HG03097 (cell line): ENCODE measurements at regions not wholly inside any gene's neighbourhood (a gene's known extent, or its start where the extent isn't known, plus 50 kb on each side); places are given as distances from the start of the nearest gene placed in this dataset.

Source experiments
- ATAC-seq: cut with Tn5 transposase; IDR thresholded peaks from one replicate; pipeline ENCODE4 v1.9.1; 2021; ENCODE audit not compliant: unreplicated experiment, low FRiP score

DNA sequence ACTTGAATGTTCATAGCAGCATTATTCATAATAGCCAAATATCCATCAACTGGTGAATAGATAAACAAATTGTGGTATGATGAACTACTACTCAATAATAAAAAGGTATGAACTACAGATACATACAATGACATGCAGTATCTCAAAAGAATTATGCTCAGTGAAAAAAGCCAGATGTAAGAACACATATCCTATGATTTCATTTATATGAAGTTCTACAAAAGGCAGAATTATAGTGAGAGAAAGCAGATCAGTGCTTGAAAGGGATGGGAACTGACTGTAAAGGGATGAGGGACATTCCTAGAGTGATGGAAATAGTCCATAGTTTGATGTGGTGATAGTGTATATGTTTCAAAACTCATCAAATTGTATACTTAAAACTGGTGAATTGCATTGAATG lies 339.0 kb downstream of the ENC1 start:
- ATAC-seq: no peak

- no peak for ATAC-seq
Measured at GRCh38 chr5:74300808-74301389, 339.6 kb downstream of the ENC1 start.

- no peak for ATAC-seq
Measured at GRCh38 chr5:74299833-74300232, 340.7 kb downstream of the ENC1 start.

- ATAC-seq: no peak
Measured at GRCh38 chr5:74296685-74297408, 343.7 kb downstream of the ENC1 start.

- no peak for ATAC-seq
Measured at GRCh38 chr5:74295676-74296075, 344.9 kb downstream of the ENC1 start.

DNA sequence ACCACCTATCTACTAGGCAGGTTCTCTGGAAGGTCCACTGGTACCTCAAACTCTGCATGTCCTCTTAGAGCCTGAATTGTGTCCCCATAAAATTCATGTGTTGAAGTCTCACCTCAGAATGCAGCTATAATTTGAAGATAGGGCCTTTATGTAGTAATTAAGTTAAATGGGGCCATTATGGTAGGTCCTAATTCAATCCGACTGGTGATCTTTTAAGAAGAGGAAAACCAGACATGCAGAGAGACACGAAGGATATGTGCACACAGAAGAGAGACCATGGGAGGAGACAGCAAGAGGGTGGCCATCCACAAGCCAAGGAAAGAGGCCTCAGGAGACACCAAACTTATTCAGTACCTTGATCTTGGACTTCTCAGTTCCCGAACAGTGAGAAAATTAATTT lies 345.4 kb downstream of the ENC1 start:
- ATAC-seq: no peak

GRCh38 chr5:74294231-74294705 lies 346.3 kb downstream of the ENC1 start:
- ATAC-seq: no peak

DNA sequence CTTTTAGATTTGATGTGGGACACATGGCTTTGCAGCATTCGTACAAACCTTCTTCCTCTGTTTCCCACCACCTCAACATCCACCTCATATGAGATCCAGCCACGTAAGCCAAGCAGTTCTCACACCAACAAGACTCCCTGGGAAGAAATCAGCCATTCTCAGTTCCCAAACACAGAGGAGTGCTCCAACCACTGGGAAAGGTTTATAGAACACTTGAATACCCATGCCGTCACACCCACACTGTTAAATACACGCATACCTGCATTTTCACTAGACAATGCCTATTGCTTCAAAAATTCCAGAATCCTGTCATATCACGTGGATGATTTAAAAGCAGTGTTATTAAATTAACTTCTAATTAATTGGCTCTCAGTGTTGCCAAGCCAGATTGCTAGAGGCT lies 347.3 kb downstream of the ENC1 start:
- no peak for ATAC-seq

DNA sequence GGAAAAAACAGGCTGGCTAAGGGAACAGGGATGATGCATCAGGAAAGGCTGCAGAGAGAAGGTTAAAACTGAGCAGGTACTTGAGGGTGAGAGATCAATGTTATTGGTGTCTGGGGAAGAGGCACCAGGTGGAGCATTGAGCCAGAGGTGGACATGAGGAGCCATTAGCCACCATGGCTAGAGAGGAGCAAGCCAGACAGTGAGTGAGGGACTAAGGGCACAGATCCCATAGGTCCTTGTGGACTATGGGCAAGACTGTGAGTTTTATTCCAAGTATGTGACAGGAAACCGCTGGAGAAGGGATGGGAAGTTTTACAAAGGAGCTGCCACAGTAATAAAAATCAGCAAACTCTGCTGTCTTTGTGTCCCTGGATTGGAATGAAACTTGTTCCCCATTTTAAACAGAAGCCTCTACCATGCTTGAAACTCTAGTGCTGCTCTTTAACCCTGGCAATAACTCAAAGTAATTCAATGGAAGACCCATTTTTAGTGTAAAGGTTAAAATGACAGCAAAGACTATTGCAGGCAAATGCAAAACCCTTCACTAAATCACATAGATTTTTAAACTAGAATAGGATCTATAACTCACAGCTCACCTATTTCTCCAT lies 349.8 kb downstream of the ENC1 start:
- ATAC-seq: no peak

DNA sequence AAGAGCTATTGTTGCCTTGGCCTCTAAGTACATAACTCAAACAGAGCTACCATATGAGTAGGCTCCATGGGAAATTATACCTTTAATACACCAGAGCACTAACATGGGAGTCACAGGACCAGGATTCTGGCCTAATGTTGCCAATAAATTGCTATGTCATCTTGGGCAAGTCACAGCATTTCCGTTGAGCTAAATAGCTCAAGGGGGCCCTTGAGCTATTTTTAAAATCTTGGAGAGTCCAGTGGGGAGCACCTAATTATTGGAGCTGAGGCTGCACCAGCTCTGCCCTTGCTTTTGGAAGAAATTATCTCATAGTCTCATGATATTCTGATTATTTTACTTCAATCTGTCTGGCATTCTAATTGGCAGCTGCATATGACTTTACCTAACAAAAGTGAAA lies 350.8 kb downstream of the ENC1 start:
- ATAC-seq: no peak

DNA sequence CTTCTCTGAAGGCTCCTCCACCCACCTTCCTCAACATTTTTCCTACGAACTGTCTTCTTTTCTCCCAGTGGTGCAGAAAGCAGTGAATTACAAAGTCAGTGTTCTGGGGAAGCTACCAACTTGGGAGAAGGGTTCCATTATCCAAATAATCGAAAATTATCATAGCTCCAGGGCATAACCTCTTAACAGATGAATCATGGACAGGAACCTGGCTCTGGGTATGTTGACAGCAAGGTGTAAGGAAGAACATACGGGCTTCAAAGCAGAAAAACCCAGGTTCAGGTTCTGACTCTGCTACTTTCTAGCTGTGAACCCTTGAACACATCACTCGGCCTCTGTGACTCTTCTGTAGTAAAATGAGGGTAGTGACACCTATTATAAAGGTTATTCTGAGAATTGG lies 351.3 kb downstream of the ENC1 start:
- no peak for ATAC-seq

DNA sequence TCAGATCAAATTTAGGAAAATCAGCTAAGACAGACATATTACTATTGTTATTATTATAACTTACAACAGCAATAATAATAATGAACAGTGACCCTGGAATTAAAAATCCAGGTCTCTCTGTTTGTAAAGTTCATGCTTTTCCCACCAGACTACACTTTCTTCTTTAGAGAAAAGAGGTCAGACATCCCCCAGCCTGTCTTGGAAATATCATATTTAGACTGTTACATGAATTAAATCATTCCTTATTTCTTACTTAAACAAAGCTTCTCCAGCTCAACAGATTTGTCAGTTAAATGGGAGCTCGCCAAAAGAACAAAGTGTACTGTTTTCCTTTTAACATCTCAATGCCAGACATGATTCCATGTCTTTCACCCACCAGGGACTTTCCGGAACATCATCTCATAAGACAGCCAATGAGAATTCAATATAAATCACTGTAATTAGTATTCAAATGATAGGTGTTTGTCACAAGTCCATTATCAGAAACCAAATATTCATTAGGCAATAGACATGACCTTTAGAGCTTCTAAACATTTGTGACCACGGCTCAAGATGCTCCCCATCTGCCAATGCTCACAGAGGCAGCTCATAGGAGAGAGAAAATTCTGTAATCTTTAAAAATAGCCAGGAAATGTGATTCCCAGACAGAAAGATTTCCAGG lies 351.9 kb downstream of the ENC1 start:
- no peak for ATAC-seq

DNA sequence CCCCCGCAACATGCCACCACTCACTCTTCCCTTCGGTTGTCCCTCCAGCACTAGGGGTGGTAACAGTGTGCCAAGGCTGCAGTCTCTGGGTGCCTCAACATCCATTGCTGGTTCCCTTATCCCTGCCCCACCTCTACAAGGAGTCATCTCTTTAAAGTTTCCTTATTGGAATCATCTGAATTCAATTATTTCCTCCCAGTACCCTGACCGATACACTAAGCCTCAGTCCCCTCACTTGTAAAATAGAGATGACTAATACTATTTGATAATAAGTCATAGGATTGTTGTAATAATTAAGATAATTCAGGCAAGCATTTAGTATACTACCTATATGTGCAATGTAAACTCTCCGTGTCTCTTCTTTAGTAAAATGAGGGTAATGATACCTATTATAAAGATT lies 352.5 kb downstream of the ENC1 start:
- ATAC-seq: no peak

DNA sequence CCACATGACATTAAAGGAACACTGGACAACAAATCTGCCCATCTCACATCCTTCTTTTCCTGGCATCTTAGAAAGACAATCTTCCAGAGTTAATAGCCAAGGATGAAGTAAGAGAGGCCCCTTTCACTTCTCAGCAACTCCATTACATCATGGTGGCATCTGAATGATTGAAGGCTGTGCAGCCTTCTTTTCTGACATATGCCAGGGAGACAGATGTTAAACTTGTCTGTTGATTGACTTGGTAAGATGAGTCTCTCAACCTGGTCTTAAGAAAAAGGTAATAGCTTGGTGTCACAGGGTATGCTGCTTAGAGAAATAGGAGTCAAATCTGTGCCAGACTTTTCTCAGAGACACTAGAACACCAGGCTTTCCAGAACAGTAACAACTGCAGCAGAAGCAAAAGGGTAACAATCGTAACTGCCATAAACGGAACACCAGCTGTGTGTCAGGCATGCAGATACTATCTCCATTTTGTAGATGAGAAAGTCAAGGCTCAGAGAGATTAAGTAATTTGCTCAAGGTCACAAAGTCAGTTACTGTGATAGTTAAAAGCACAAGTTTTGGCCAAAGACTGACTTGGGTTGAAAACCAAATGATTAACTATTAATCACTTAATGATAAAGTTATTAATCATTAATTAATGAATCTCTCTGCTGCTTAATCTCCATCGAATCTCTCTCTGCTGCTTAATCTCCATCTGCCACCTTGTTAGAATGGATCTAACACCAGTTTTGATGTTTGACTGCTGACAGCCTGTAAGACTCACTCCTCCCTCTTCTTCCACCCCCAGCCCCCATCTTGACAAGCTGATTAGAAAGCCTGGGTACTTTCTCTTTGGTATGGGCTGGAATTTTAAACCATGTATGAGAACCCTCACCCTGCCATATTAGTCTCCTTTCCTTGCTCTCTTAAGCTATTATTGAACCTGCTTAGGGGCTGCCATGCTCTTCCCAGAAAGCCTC lies 353.5 kb downstream of the ENC1 start:
- ATAC-seq: no peak

- ATAC-seq: no peak
Measured at GRCh38 chr5:74285675-74286280, 354.8 kb downstream of the ENC1 start.

DNA sequence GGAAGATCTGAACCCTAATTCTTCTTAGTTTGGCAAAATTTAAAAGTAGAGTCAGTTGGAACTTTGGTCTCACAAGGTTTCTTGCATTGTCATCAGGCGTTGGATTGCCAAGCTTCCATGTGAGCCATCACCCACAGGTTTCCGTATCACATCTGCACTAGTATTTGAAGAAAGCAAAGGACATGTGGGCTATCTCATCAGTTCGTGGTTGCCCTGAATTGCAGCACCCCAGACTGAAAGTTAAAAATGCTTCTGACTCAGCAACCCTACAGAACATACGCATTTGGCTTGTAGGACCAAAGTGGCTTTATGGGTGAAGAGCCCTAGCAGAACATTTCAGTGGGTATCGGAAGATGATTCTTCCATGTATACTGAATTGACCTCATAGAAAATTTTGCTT lies 358.0 kb downstream of the ENC1 start:
- no peak for ATAC-seq

DNA sequence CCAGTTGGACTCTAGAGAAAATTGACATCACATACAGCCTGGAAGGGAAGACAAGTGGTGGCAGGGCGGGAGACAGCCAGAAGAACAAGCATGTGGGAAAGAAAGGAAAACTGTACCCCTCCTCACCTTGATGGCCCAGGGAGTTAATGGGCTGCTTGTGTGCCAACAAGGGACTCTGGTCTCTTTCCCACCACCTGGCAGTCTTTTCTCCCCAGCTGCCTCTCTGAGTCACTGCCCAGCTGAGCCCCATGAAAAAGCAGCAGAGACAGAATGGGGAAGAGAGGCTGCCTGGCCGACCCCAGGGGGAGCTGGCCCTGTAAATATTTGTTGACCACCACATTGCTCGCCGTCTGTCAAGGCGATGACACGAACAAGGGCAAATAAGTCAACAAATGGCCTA lies 359.4 kb downstream of the ENC1 start:
- no peak for ATAC-seq

- no peak for ATAC-seq
Measured at GRCh38 chr5:74280306-74280705, 360.2 kb downstream of the ENC1 start.

DNA sequence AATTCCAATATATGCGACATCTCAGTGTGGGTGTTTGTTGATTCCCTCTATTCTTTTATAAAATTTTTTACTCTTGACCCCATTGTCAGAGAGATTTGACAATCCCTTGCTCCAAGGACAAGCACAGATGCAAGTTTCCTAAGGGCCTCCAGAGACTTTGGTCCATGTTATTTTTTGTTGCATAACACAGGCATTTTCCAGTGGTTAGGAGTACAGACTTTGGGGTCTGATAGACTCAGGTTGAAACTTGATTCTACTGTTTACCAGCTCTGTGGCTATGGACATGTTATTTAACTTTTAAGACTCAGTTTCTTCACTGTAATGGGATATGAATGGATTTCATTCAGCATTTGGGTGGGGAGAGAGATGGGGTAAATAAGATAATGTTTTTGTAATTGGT lies 361.3 kb downstream of the ENC1 start:
- no peak for ATAC-seq

DNA sequence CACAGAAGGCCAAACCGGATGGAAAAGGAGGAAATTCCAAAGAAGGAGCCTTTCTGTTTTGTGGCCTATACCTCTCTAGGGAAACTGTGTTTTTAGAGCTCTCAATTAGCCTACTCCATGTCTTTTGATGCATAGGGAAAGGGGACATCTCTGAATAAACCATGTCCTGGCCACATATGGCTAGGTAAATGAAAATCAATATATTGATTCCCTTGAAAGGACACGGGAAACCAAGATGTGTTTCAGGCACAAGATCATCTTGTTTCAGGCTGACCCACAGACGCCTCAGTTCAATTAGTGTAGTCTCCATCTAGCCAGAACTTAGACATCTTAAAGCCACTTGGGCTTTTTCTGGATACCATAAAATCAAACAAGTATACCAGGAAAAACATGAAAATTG lies 363.1 kb downstream of the ENC1 start:
- no peak for ATAC-seq
